Thoracic aorta (tissue), 2 donors: ENCODE measurements at regions not wholly inside any gene's neighbourhood (a gene's known extent, or its start where the extent isn't known, plus 50 kb on each side); places are given as distances from the start of the nearest gene placed in this dataset.
A peak's percentile ranks its signal among the peaks of the same experiment; 100 is the strongest.

Experiments
- ATAC-seq: fragments of 150-250 bp; one replicate; pipeline ENCODE4 v1.8.0; 2017; ENCODE audit warnings: low read depth; ENCODE audit not compliant: insufficient number of reproducible peaks, low FRiP score
- DNase-seq: peaks from one replicate; pipeline ENCODE4 v3.0.0-alpha.2; 2020; ENCODE audit warnings: low spot score
- H3K27ac ChIP-seq, 2 donors: fragments of 200-600 bp; sonication (generic); 1 replicate in 1 of 2; 2 replicates in 1 of 2; pipeline ENCODE4 v1.5.1; 2016; ENCODE audit warnings: mild to moderate bottlenecking in 2 of 2, moderate library complexity in 2 of 2
- H3K27me3 ChIP-seq: fragments of 200-600 bp; sonication (generic); replicated peaks from 2 replicates; pipeline ENCODE4 v1.6.0; 2016; ENCODE audit warnings: mild to moderate bottlenecking; ENCODE audit not compliant: insufficient read depth
- H3K36me3 ChIP-seq: fragments of 200-600 bp; sonication (generic); one replicate; pipeline ENCODE4 v1.5.1; 2016
- H3K4me1 ChIP-seq, 2 donors: fragments of 200-600 bp; sonication (generic); 1 replicate in 1 of 2; 2 replicates in 1 of 2; pipeline versions ENCODE4 v1.5.1 to v1.6.0; 2016; ENCODE audit warnings: low read depth in 2 of 2, mild to moderate bottlenecking in 1 of 2; ENCODE audit not compliant: control insufficient read depth in 1 of 2
- H3K4me3 ChIP-seq: fragments of 200-600 bp; sonication (generic); 2 replicates; pipeline ENCODE4 v1.5.1; 2016; ENCODE audit warnings: mild to moderate bottlenecking
- H3K9me3 ChIP-seq: fragments of 200-600 bp; sonication (generic); 2 replicates; pipeline ENCODE4 v1.5.1; 2016
- CTCF ChIP-seq: fragments of 200-600 bp; sonication (generic); IDR thresholded peaks from one replicate; pipeline ENCODE4 v1.5.1; 2019; ENCODE audit warnings: antibody characterized with exemption

DNA sequence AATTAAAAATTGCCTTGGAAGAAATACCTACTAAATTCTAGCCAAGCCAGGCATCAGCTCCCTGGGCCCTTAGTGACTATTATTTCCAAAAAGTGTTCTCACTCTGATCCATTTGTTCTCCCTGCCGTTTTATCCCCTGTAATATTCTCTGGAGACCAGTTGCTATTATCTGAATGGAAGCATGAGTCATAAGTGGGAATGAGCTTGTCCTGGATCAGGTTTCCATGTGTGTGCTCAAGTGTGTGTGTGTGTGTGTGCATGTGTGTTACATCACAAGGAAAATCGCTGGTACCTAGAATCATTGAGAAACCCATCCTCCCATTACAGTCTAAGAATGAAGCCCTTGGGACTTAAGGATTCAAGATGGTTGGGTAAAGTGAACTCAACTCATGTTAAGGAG is 130.3 kb upstream of the CXCR4 start:
- Histone ChIP-seq H3K4me1 (no peaks in the 10 kb centered on the region), H3K27ac (no peak overlapping the region), H3K9me3 (no peaks in the 10 kb centered on the region), H3K36me3 (no peaks in the 10 kb centered on the region), H3K4me3 (no peak overlapping the region), H3K27me3 (no peaks in the 10 kb centered on the region)
- DNase-seq (no peak), ATAC-seq (no peak)
- TF ChIP-seq CTCF, result no peak

DNA sequence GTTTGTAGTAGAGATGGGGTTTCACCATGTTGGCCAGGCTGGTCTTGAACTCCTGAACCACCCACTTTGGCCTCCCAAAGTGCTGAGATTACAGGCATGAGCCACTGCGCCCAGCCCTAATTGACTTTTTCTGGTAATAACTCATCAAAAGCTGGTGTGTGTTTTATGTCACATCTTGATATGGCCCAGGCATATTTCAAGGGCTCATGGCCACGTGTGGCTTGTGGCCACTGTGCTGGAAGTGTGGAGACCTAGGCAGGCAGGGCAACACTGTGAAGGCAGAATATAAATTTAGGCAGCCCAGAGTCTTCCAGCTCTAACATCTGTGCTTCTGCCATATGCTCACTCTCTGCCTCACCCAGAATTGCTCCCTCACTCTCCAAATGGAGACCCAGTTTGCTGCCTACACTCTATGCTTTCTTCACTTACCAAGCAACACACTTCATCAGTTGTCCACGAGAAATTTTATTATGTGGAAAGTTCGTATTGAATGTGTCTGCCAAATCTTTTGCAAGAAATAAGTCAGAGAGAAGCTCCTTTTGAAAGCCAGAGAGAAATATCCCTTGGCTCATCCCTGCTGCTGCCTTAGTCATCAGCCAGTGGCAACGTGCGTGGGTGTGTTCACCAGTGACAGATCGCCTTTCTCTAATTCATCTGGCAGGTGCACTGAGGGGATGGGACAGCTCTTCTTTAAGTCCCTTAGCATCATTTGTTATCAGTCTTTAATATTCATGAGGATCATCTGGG is 129.4 kb upstream of the CXCR4 start:
- H3K36me3 ChIP-seq, result no peaks in the 10 kb centered on the region
- no peaks in the 10 kb centered on the region for H3K27me3 ChIP-seq
- ATAC-seq, result no peak
- H3K4me3 ChIP-seq, result no peak overlapping the region
- DNase-seq, result no peak
- H3K27ac ChIP-seq, result no peak overlapping the region
- no peaks in the 10 kb centered on the region for H3K4me1 ChIP-seq
- H3K9me3 ChIP-seq, result no peaks in the 10 kb centered on the region
- no peak for TF ChIP-seq CTCF

GRCh38 chr2:136246086-136246669 is 128.2 kb upstream of the CXCR4 start:
- H3K27me3 ChIP-seq, result no peaks in the 10 kb centered on the region
- H3K27ac ChIP-seq, result no peak overlapping the region
- no peaks in the 10 kb centered on the region for H3K9me3 ChIP-seq
- no peak for TF ChIP-seq CTCF
- H3K4me1 ChIP-seq, result no peaks in the 10 kb centered on the region
- no peak for ATAC-seq
- no peak for DNase-seq
- peak overlapping the region; percentile 24 for H3K4me3 ChIP-seq
- H3K36me3 ChIP-seq, result no peaks in the 10 kb centered on the region

DNA sequence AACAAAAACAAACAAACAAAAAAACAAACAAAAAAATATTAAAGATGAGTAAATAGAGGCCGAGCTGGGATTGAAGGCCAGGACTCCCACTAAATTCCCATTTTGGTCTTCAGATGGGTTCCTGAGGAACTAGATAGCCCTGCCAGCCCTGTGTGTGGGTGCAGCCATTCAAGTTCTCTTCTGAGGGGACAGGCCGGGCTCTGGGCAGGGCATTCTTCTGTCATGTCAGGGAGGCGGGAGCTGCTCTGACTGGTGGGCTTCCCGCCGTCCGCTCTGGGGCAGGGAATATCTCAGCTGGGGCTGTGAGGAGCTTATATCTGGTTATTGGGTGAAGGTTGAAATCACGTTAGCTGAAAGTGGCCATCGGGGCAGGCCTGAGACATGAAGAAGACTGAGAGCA is 127.3 kb upstream of the CXCR4 start:
- H3K4me1 ChIP-seq, result no peaks in the 10 kb centered on the region
- ATAC-seq (no peak), DNase-seq (no peak)
- no peaks in the 10 kb centered on the region for H3K27me3 ChIP-seq
- H3K27ac ChIP-seq, result no peak overlapping the region
- H3K9me3 ChIP-seq, result no peaks in the 10 kb centered on the region
- no peak for TF ChIP-seq CTCF
- no peak overlapping the region for H3K4me3 ChIP-seq
- no peaks in the 10 kb centered on the region for H3K36me3 ChIP-seq

GRCh38 chr2:136244536-136244885 is 126.6 kb upstream of the CXCR4 start:
- ATAC-seq (no peak), DNase-seq (no peak)
- no peaks in the 10 kb centered on the region for H3K36me3 ChIP-seq
- no peaks in the 10 kb centered on the region for H3K4me1 ChIP-seq
- H3K27me3 ChIP-seq, result no peaks in the 10 kb centered on the region
- H3K9me3 ChIP-seq, result no peaks in the 10 kb centered on the region
- no peak overlapping the region for H3K27ac ChIP-seq
- H3K4me3 ChIP-seq, result no peak overlapping the region
- TF ChIP-seq CTCF, result no peak
